ENCODE measurements at regions not wholly inside any gene's neighbourhood (a gene's known extent, or its start where the extent isn't known, plus 50 kb on each side); places are given as distances from the start of the nearest gene placed in this dataset.
"Not testable (repeated sequence)": the region's sequence is repeated elsewhere in the genome, so short reads cannot be mapped to it uniquely, and the experiment has no call there.

DNA sequence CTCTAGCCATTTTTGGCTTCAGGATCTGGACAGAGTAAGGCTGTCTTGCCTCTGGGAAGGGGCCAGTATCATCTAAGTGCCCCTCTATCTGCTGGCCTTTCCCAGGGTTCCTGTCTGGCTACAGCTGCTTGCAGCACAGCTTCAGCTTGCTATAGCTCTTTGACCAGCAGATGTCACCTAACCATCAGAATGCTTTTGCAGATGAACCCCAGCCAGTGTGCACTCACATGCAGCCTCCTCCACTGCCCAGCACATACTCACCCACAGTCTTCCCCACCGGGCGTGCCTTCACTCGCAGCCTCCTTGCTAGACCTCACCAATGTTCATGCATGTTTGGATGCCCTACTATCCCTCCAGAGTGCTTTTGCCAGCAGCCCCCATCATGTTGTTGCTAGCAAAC lies 769.0 kb downstream of the BRINP3 start:
- FAIRE-seq (no peak), ATAC-seq (peak; percentile 85 to 93; a peak in 5 of 6 replicates), DNase-seq (ENCODE audit: low read depth in 1 of 2, low spot score in 1 of 2) (peak in 1 of 2 experiments; percentile 45)

DNA sequence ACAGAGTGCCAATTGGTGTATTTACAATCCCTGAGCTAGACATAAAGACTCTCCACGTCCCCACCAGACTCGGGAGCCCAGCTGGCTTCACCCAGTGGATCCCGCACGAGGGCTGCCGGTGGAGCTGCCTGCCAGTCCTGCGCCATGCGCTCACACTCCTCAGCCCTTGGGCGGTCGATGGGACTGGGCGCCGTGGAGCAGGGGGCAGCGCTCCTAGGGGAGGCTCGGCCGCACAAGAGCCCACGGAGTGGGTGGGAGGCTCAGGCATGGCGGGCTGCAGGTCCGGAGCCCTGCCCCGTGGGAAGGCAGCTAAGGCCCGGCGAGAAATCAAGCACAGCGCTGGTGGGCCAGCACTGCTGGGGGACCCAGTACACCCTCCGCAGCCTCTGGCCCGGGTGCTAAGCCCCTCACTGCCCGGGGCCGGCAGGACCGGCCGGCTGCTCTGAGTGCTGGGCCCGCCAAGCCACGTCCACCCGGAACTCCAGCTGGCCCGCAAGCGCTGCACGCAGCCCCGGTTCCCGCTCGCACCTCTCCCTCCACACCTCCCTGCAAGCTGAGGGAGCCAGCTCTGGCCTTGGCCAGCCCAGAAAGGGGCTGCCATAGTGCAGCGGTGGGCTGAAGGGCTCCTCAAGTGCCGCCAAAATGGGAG lies 759.4 kb downstream of the BRINP3 start:
- DNase-seq (ENCODE audit: low read depth in 1 of 2, low spot score in 1 of 2); H3K4me3 ChIP-seq; H3K9me3 ChIP-seq; POLR2A ChIA-PET; H3K4me2 ChIP-seq; ATAC-seq; H3K27ac ChIP-seq; FAIRE-seq; H3K4me1 ChIP-seq: not testable (repeated sequence)
- WGBS (ENCODE audit: missing lambda C conversion rate) = 93% methylated on average over 19 of the region's 38 CpGs
- CTCF ChIA-PET = interaction anchor here (1.7 kb wide), 1 partner anchor 26 kb away, joined by 4 read pairs; no protein-coding TSS in a partner anchor

More for the DNA sequence above, 769.0 kb downstream of the BRINP3 start:
- TF ChIP-seq SMC3 (IDR thresholded peaks at IDR 0.05) = peak; percentile 59
- no peak for TF ChIP-seq SREBF2 (IDR thresholded peaks at IDR 0.05)
- TF ChIP-seq CHD2 (IDR thresholded peaks at IDR 0.05; ENCODE audit: low read length, partially characterized antibody) = no peak
- TF ChIP-seq, protein P1, sequence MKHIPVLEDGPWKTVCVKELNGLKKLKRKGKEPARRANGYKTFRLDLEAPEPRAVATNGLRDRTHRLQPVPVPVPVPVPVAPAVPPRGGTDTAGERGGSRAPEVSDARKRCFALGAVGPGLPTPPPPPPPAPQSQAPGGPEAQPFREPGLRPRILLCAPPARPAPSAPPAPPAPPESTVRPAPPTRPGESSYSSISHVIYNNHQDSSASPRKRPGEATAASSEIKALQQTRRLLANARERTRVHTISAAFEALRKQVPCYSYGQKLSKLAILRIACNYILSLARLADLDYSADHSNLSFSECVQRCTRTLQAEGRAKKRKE (CRISPR knock-in tag; IDR thresholded peaks at IDR 0.05; ENCODE audit: low read depth) = no peak
- TF ChIP-seq, protein P2, sequence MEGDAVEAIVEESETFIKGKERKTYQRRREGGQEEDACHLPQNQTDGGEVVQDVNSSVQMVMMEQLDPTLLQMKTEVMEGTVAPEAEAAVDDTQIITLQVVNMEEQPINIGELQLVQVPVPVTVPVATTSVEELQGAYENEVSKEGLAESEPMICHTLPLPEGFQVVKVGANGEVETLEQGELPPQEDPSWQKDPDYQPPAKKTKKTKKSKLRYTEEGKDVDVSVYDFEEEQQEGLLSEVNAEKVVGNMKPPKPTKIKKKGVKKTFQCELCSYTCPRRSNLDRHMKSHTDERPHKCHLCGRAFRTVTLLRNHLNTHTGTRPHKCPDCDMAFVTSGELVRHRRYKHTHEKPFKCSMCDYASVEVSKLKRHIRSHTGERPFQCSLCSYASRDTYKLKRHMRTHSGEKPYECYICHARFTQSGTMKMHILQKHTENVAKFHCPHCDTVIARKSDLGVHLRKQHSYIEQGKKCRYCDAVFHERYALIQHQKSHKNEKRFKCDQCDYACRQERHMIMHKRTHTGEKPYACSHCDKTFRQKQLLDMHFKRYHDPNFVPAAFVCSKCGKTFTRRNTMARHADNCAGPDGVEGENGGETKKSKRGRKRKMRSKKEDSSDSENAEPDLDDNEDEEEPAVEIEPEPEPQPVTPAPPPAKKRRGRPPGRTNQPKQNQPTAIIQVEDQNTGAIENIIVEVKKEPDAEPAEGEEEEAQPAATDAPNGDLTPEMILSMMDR (IDR thresholded peaks at IDR 0.05) = peak; percentile 23; the same call in 1 of the 3 replicates
- peak; percentile 55 to 68 for TF ChIP-seq RAD21 (conservative IDR thresholded peaks at IDR 0.05 in 1 of 2, IDR thresholded peaks at IDR 0.05 in 1 of 2)
- ChIA-PET POLR2A (no interaction called here), CTCF (interaction anchor here (0.6 to 1.1 kb wide), 4 partner anchors 16 to 610 kb away, joined by 3 read pairs; no protein-coding TSS in a partner anchor)
- Histone ChIP-seq H3K4me2 (no peak overlapping the region), H3K27ac (no peak overlapping the region), H3K4me1 (no peaks in the 10 kb centered on the region), H3K9me3 (no peaks in the 10 kb centered on the region), H3K4me3 (no peak overlapping the region)
- 80% methylated on average over 3 of the region's 3 CpGs for WGBS (ENCODE audit: missing lambda C conversion rate)

DNA sequence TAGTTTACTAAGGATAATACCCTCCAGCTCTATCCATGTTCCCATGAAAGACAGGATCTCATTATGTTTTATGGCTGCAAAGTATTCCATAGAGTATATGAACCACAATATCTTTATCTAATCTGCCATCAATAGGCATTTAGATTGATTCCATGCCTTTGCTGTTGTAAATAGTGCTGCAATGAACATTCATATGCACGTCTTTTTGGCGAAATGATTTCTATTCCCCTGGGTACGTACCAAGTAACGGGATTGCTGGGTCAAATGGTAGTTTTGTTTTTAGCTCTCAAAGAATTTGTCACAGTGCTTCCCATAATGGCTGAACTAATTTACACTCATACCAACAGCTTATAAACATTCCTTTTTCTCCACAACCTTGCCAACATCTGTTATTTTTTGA lies 750.9 kb downstream of the BRINP3 start:
- POLR2A ChIA-PET = no interaction called here
- no peaks in the 10 kb centered on the region for H3K9me3 ChIP-seq
- no peak overlapping the region for H3K4me3 ChIP-seq
- DNase-seq (ENCODE audit: low read depth in 1 of 2, low spot score in 1 of 2) (no peak), ATAC-seq (no peak), FAIRE-seq (no peak)
- CTCF ChIA-PET = no interaction called here
- H3K27ac ChIP-seq = no peak overlapping the region
- 83% methylated on average over 4 of the region's 4 CpGs for WGBS (ENCODE audit: missing lambda C conversion rate)
- no peaks in the 10 kb centered on the region for H3K4me1 ChIP-seq
- H3K4me2 ChIP-seq = no peak overlapping the region
- TF ChIP-seq RFX5 (IDR thresholded peaks at IDR 0.05) (no peak), HOXB13 (CRISPR knock-in tag; IDR thresholded peaks at IDR 0.05; ENCODE audit: low read depth) (no peak), ZSCAN20 (CRISPR knock-in tag; IDR thresholded peaks at IDR 0.05) (no peak), HDAC2 (IDR thresholded peaks at IDR 0.05) (no peak), RAD21 (conservative IDR thresholded peaks at IDR 0.05 in 1 of 2, IDR thresholded peaks at IDR 0.05 in 1 of 2) (no peak), ESRRA (IDR thresholded peaks at IDR 0.05; ENCODE audit: borderline replicate concordance, low read length) (no peak), NR3C1 (IDR thresholded peaks at IDR 0.05) (no peak), CBX8 (IDR thresholded peaks at IDR 0.05) (no peak), TP53 (CRISPR knock-in tag; IDR thresholded peaks at IDR 0.05) (no peak), POLR2AphosphoS2 (conservative IDR thresholded peaks at IDR 0.05; ENCODE audit: low read length) (no peak), CBX2 (IDR thresholded peaks at IDR 0.05; ENCODE audit: borderline replicate concordance, low read depth) (no peak)
- TF ChIP-seq, protein P3, sequence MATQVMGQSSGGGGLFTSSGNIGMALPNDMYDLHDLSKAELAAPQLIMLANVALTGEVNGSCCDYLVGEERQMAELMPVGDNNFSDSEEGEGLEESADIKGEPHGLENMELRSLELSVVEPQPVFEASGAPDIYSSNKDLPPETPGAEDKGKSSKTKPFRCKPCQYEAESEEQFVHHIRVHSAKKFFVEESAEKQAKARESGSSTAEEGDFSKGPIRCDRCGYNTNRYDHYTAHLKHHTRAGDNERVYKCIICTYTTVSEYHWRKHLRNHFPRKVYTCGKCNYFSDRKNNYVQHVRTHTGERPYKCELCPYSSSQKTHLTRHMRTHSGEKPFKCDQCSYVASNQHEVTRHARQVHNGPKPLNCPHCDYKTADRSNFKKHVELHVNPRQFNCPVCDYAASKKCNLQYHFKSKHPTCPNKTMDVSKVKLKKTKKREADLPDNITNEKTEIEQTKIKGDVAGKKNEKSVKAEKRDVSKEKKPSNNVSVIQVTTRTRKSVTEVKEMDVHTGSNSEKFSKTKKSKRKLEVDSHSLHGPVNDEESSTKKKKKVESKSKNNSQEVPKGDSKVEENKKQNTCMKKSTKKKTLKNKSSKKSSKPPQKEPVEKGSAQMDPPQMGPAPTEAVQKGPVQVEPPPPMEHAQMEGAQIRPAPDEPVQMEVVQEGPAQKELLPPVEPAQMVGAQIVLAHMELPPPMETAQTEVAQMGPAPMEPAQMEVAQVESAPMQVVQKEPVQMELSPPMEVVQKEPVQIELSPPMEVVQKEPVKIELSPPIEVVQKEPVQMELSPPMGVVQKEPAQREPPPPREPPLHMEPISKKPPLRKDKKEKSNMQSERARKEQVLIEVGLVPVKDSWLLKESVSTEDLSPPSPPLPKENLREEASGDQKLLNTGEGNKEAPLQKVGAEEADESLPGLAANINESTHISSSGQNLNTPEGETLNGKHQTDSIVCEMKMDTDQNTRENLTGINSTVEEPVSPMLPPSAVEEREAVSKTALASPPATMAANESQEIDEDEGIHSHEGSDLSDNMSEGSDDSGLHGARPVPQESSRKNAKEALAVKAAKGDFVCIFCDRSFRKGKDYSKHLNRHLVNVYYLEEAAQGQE (IDR thresholded peaks at IDR 0.05) = no peak
- TF ChIP-seq, protein P4, sequence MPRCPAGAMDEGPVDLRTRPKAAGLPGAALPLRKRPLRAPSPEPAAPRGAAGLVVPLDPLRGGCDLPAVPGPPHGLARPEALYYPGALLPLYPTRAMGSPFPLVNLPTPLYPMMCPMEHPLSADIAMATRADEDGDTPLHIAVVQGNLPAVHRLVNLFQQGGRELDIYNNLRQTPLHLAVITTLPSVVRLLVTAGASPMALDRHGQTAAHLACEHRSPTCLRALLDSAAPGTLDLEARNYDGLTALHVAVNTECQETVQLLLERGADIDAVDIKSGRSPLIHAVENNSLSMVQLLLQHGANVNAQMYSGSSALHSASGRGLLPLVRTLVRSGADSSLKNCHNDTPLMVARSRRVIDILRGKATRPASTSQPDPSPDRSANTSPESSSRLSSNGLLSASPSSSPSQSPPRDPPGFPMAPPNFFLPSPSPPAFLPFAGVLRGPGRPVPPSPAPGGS (IDR thresholded peaks at IDR 0.05) = no peak

All from A549 (cell line).